Fibroblast of lung (primary cell): ENCODE measurements at regions not wholly inside any gene's neighbourhood (a gene's known extent, or its start where the extent isn't known, plus 50 kb on each side); places are given as distances from the start of the nearest gene placed in this dataset.

Experiments used
- EZH2 ChIP-seq: IDR thresholded peaks from 2 replicates; pipeline ENCODE4 v1.5.1; 2012; ENCODE audit warnings: low read length, control low read depth, mild to moderate bottlenecking; ENCODE audit errors: missing control alignments
- TF ChIP-seq, protein P1 (sequence below), 2 donors: IDR thresholded peaks in 1 of 2; conservative IDR thresholded peaks in 1 of 2; 1 replicate in 1 of 2; 2 replicates in 1 of 2; pipeline ENCODE4 v1.5.1; 2011 to 2012; ENCODE audit warnings: low read length in 2 of 2, control low read depth in 1 of 2, inconsistent platforms in 1 of 2, low read depth in 1 of 2, mild to moderate bottlenecking in 1 of 2

DNA sequence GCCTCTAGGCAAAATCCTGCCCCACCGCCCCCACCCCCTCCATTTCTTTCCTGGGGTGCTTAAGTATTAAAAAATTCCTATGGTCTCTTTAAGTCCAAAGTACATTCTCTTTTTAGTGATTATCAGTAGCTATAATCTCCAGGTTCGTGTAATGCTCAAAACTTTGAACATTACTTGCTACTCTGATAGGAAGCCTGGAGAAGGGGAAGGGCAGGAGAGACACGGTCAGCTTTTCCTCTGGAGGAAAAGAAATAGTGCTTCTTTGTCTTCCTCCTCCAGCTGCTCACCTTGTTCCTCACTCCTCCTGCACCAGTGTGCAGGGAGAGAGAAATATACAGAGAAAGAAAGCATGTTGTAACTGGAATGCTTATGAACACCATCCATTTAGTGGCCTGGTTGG, 80.4 kb downstream of the PPP1R2C start:
- no peak for TF ChIP-seq EZH2
- TF ChIP-seq, protein P1, sequence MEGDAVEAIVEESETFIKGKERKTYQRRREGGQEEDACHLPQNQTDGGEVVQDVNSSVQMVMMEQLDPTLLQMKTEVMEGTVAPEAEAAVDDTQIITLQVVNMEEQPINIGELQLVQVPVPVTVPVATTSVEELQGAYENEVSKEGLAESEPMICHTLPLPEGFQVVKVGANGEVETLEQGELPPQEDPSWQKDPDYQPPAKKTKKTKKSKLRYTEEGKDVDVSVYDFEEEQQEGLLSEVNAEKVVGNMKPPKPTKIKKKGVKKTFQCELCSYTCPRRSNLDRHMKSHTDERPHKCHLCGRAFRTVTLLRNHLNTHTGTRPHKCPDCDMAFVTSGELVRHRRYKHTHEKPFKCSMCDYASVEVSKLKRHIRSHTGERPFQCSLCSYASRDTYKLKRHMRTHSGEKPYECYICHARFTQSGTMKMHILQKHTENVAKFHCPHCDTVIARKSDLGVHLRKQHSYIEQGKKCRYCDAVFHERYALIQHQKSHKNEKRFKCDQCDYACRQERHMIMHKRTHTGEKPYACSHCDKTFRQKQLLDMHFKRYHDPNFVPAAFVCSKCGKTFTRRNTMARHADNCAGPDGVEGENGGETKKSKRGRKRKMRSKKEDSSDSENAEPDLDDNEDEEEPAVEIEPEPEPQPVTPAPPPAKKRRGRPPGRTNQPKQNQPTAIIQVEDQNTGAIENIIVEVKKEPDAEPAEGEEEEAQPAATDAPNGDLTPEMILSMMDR (conservative IDR thresholded peaks at IDR 0.05 in 1 of 2, IDR thresholded peaks at IDR 0.05 in 1 of 2; ENCODE audit: low read depth in 1 of 2, low read length in 2 of 2): no peak
